NCI-H345 treated with DMSO at 0.1 percent for 48 hours (cell line): ENCODE measurements at regions not wholly inside any gene's neighbourhood (a gene's known extent, or its start where the extent isn't known, plus 50 kb on each side); places are given as distances from the start of the nearest gene placed in this dataset.

Experiments used
- DNase-seq: peaks from one replicate; lab custom pipeline; 2025; ENCODE audit not compliant: unreplicated experiment; lab: John Stamatoyannopoulos, UW

DNA sequence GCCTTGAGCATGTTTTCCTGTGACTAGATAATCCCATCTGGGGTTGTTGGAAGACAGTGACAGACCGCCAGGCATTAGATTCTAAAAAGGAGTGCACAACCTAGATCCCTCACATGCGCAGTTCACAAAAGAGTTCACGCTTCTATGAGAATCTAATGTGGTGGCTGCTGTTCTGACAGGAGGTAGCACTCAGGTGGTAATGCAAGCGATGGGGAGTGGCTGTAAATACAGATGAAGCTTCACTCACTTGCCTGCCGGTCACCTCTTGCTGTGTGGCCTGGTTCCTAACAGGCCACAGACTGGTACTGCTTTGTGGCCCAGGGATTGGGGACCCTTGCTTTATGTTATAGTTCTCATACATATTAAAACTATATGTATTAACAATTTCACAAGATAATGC is 81.9 kb upstream of the TMLHE start:
- no peak for DNase-seq

DNA sequence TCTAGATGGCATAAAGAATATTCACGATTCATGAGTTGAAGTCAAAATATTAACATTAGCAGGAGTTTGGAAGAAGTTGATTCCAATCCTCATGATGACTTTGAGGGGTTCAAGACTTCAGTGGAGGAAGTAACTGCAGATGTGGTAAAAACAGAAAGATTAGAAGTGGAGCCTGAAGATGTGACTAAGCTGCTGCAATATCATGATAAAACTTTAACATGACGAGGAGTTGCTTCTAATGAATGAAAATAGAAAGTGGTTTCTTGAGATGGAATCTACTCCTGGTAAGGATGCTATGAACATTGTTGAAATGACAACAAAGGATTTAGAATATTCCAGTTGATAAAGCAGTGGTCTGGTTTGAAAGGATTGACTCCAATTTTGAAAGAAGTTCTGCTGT is 70.1 kb upstream of the TMLHE start:
- no peak for DNase-seq

DNA sequence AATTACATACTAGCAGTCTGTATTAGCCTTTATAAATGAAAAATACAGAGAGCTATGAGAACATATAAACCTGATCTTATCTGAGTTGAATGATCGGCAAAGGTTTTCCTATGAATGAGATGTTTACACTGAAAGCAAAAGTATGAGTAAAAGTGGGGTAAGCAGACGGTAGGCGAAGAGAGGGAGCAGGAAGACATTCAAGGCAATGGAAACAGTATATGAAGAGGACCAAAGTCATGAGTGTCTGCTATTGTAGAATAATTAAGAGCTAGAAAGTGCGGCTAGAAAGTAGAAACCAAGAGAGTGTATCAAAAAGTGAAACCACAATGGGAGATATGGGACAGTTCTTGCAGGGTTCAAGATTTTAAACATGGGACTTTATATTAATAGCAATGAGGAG is 67.0 kb upstream of the TMLHE start:
- no peak for DNase-seq

DNA sequence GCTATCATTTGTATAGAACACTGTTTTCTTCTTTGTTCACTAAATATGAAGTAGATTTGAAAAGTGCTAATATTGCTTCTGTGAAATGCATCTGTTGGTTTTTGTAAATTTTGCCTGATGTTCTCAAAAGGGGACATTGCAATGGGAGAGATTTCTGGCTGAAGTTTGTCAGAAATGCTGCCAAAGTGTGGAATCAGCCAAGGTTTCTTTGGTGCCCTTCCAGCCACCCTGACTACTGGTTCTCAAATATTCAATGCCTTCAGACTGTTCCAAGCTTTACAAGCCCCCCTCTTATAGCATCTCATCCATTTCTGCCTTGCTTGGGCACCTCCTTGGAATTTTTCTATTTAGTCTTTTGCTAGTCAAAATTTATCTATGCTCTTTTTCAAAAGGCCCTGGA is 60.6 kb upstream of the TMLHE start:
- no peak for DNase-seq

DNA sequence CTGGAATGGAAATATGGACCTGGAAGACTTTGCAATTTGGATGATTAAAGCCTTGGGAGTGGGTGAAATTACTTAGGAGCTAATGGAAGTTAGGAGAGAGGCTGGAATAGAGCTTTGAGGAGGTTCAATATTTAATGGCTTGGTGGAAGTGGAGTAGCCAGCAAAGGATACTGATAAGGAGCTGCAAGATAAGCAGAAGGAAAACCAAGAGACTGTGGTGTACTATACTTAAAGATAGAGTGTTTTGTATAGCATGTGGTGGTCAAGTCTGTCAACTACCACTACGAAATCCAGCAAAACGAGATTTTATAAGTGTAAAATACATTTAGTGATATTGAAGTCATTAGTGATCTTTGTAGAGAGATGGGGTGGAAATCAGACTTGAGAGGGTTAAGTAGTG is 54.0 kb upstream of the TMLHE start:
- no peak for DNase-seq
